Suprapubic skin (tissue), 4 donors: ENCODE measurements at regions not wholly inside any gene's neighbourhood (a gene's known extent, or its start where the extent isn't known, plus 50 kb on each side); places are given as distances from the start of the nearest gene placed in this dataset.
"Not testable (repeated sequence)": the region's sequence is repeated elsewhere in the genome, so short reads cannot be mapped to it uniquely, and the experiment has no call there.

ENCODE experiments used
- DNase-seq, 2 donors: peaks; one replicate each; pipeline ENCODE4 v3.0.0-alpha.2; 2019; ENCODE audit warnings: low spot score in 2 of 2
- H3K27ac ChIP-seq: fragments of 200-600 bp; sonication (generic); one replicate; pipeline ENCODE4 v1.5.1; 2019
- H3K27me3 ChIP-seq: fragments of 200-600 bp; sonication (generic); one replicate; pipeline ENCODE4 v1.5.1; 2019
- H3K36me3 ChIP-seq: fragments of 200-600 bp; sonication (generic); one replicate; pipeline ENCODE4 v1.5.1; 2019
- H3K4me1 ChIP-seq: fragments of 200-600 bp; sonication (generic); one replicate; pipeline ENCODE4 v1.5.1; 2019
- H3K4me3 ChIP-seq: fragments of 200-600 bp; sonication (generic); one replicate; pipeline ENCODE4 v1.5.1; 2019; ENCODE audit warnings: mild to moderate bottlenecking
- H3K9me3 ChIP-seq: fragments of 200-600 bp; sonication (generic); one replicate; pipeline ENCODE4 v1.5.1; 2019
- CTCF ChIP-seq, 2 donors: fragments of 200-600 bp in 1 of 2; fragments of 450-650 bp in 1 of 2; sonication (generic) in 1 of 2; IDR thresholded peaks; one replicate each; pipeline ENCODE4 v1.5.1; 2016 to 2019; ENCODE audit warnings: antibody characterized with exemption in 2 of 2, mild to moderate bottlenecking in 1 of 2, moderate library complexity in 1 of 2
- EP300 ChIP-seq: sonication (generic); formaldehyde crosslinking; IDR thresholded peaks from one replicate; pipeline ENCODE4 v1.6.1; 2017; ENCODE audit warnings: antibody characterized with exemption
- POLR2A ChIP-seq, 2 donors: fragments of 450-650 bp; IDR thresholded peaks; one replicate each; pipeline ENCODE4 v1.6.1; 2017; ENCODE audit warnings: antibody characterized with exemption in 2 of 2, mild to moderate bottlenecking in 2 of 2, moderate library complexity in 2 of 2
- POLR2AphosphoS5 ChIP-seq, 3 donors: sonication (generic); formaldehyde crosslinking; IDR thresholded peaks; one replicate each; pipeline ENCODE4 v1.6.1; 2017; ENCODE audit warnings: antibody characterized with exemption in 3 of 3
- WGBS: methylation state at CpG from one replicate; pipeline ENCODE4 v1.1.5; 2018; 5-methylcytosine and 5-hydroxymethylcytosine counted together

GRCh38 chr10:109732254-109732965 lies 190.9 kb downstream of the XPNPEP1 start:
- no peaks in the 10 kb centered on the region for H3K36me3 ChIP-seq
- no peak for TF ChIP-seq CTCF (IDR thresholded peaks at IDR 0.05)
- no peak for TF ChIP-seq POLR2AphosphoS5 (IDR thresholded peaks at IDR 0.05)
- TF ChIP-seq EP300, result no peak
- no peak for TF ChIP-seq POLR2A (IDR thresholded peaks at IDR 0.05)
- DNase-seq, result no peak
- no peaks in the 10 kb centered on the region for H3K9me3 ChIP-seq
- H3K27me3 ChIP-seq, result no peaks in the 10 kb centered on the region
- no peak overlapping the region for H3K27ac ChIP-seq
- WGBS, result 66% methylated on average over 3 of the region's 3 CpGs
- no peak overlapping the region for H3K4me3 ChIP-seq
- H3K4me1 ChIP-seq, result no peaks in the 10 kb centered on the region

GRCh38 chr10:109729895-109730294 lies 193.4 kb downstream of the XPNPEP1 start:
- H3K36me3 ChIP-seq, H3K27me3 ChIP-seq, DNase-seq, H3K9me3 ChIP-seq, H3K4me3 ChIP-seq, H3K4me1 ChIP-seq: not testable (repeated sequence)
- 70% methylated on average over 4 of the region's 4 CpGs for WGBS
- peak overlapping the region; percentile 16 for H3K27ac ChIP-seq

GRCh38 chr10:109727436-109727835 lies 195.9 kb downstream of the XPNPEP1 start:
- Histone ChIP-seq H3K27me3 (no peaks in the 10 kb centered on the region), H3K9me3 (no peaks in the 10 kb centered on the region), H3K4me1 (no peaks in the 10 kb centered on the region), H3K4me3 (no peak overlapping the region), H3K27ac (no peak overlapping the region), H3K36me3 (no peaks in the 10 kb centered on the region)
- TF ChIP-seq CTCF (IDR thresholded peaks at IDR 0.05) (no peak), EP300 (no peak), POLR2AphosphoS5 (IDR thresholded peaks at IDR 0.05) (no peak), POLR2A (IDR thresholded peaks at IDR 0.05) (no peak)
- DNase-seq, result no peak
- WGBS, result 13% methylated on average over 1 of the region's 1 CpG

- WGBS, result 28% methylated on average over 2 of the region's 2 CpGs
- Histone ChIP-seq H3K9me3 (no peaks in the 10 kb centered on the region), H3K36me3 (no peaks in the 10 kb centered on the region), H3K27me3 (no peaks in the 10 kb centered on the region), H3K4me3 (no peak overlapping the region), H3K4me1 (no peaks in the 10 kb centered on the region), H3K27ac (no peak overlapping the region)
- no peak for TF ChIP-seq EP300
- TF ChIP-seq CTCF (IDR thresholded peaks at IDR 0.05), result no peak
- TF ChIP-seq POLR2A (IDR thresholded peaks at IDR 0.05), result no peak
- TF ChIP-seq POLR2AphosphoS5 (IDR thresholded peaks at IDR 0.05), result no peak
- DNase-seq, result no peak
Observed at GRCh38 chr10:109726473-109726872, 196.8 kb downstream of the XPNPEP1 start.

- Histone ChIP-seq H3K4me1 (no peaks in the 10 kb centered on the region), H3K27ac (no peak overlapping the region), H3K36me3 (no peaks in the 10 kb centered on the region), H3K27me3 (no peaks in the 10 kb centered on the region), H3K4me3 (no peak overlapping the region), H3K9me3 (no peaks in the 10 kb centered on the region)
- no peak for DNase-seq
- 52% methylated on average over 3 of the region's 3 CpGs for WGBS
- TF ChIP-seq EP300 (no peak), POLR2AphosphoS5 (IDR thresholded peaks at IDR 0.05) (no peak), POLR2A (IDR thresholded peaks at IDR 0.05) (no peak), CTCF (IDR thresholded peaks at IDR 0.05) (no peak)
Observed at GRCh38 chr10:109723305-109723704, 200.0 kb downstream of the XPNPEP1 start.
